Renal cortex interstitium (tissue), 11 donors: ENCODE measurements at regions not wholly inside any gene's neighbourhood (a gene's known extent, or its start where the extent isn't known, plus 50 kb on each side); places are given as distances from the start of the nearest gene placed in this dataset.

Experiments
- DNase-seq, 11 donors: peaks; one replicate each; pipeline ENCODE4 v3.0.0-alpha.2; 2013; ENCODE audit warnings: low read depth in 9 of 11, low spot score in 4 of 11; ENCODE audit errors: extremely low read depth in 1 of 11

GRCh38 chr3:56858331-56858730, 56.6 kb upstream of the ARHGEF3 start:
- DNase-seq = no peak

GRCh38 chr3:56857178-56857577, 55.4 kb upstream of the ARHGEF3 start:
- DNase-seq = no peak

- DNase-seq = no peak
Measured at GRCh38 chr3:56856752-56857151, 55.0 kb upstream of the ARHGEF3 start.

GRCh38 chr3:56855856-56856512, 54.2 kb upstream of the ARHGEF3 start:
- no peak for DNase-seq

- no peak for DNase-seq
Measured at GRCh38 chr3:56854856-56855611, 53.3 kb upstream of the ARHGEF3 start.

- DNase-seq = no peak
Measured at GRCh38 chr3:56851966-56852884, 50.5 kb upstream of the ARHGEF3 start.
